Tibial artery (tissue), 4 donors: ENCODE measurements at regions not wholly inside any gene's neighbourhood (a gene's known extent, or its start where the extent isn't known, plus 50 kb on each side); places are given as distances from the start of the nearest gene placed in this dataset.

Experiments used
- DNase-seq, 2 donors: peaks; one replicate each; pipeline ENCODE4 v3.0.0-alpha.2; 2019
- H3K27ac ChIP-seq, 2 donors: fragments of 200-600 bp; sonication (generic) in 1 of 2; 1 replicate in 1 of 2; 2 replicates in 1 of 2; pipeline ENCODE4 v1.5.1; 2018 to 2019; ENCODE audit warnings: mild to moderate bottlenecking in 1 of 2
- H3K27me3 ChIP-seq, 2 donors: fragments of 200-600 bp; sonication (generic) in 1 of 2; one replicate each; pipeline versions ENCODE4 v1.5.1 to v1.6.0; 2016 to 2019
- H3K36me3 ChIP-seq, 3 donors: fragments of 200-600 bp; sonication (generic) in 2 of 3; one replicate each; pipeline ENCODE4 v1.5.1; 2016 to 2019; ENCODE audit warnings: mild to moderate bottlenecking in 2 of 3
- H3K4me1 ChIP-seq, 4 donors: fragments of 200-600 bp; sonication (generic) in 2 of 4; 1 replicate in 3 of 4; 2 replicates in 1 of 4; pipeline ENCODE4 v1.5.1; 2016 to 2019
- H3K4me3 ChIP-seq, 2 donors: fragments of 200-600 bp; sonication (generic) in 1 of 2; 1 replicate in 1 of 2; 2 replicates in 1 of 2; pipeline ENCODE4 v1.5.1; 2018 to 2019; ENCODE audit warnings: mild to moderate bottlenecking in 2 of 2
- H3K9me3 ChIP-seq, 3 donors: fragments of 200-600 bp; sonication (generic) in 1 of 3; one replicate each; pipeline ENCODE4 v1.5.1; 2016 to 2019
- CTCF ChIP-seq, 2 experiments: fragments of 200-600 bp in 1 of 2; fragments of 450-650 bp in 1 of 2; IDR thresholded peaks; one replicate each; pipeline ENCODE4 v1.5.1; 2017 to 2019; ENCODE audit warnings: antibody characterized with exemption in 2 of 2, mild to moderate bottlenecking in 1 of 2, moderate library complexity in 1 of 2
- intact Hi-C: fragments of 100-400 bp; cut with DNase I; formaldehyde crosslinking; loops from one replicate; pipeline ENCODE4 v1.15.0; 2023; ENCODE audit warnings: low total_unique reads

DNA sequence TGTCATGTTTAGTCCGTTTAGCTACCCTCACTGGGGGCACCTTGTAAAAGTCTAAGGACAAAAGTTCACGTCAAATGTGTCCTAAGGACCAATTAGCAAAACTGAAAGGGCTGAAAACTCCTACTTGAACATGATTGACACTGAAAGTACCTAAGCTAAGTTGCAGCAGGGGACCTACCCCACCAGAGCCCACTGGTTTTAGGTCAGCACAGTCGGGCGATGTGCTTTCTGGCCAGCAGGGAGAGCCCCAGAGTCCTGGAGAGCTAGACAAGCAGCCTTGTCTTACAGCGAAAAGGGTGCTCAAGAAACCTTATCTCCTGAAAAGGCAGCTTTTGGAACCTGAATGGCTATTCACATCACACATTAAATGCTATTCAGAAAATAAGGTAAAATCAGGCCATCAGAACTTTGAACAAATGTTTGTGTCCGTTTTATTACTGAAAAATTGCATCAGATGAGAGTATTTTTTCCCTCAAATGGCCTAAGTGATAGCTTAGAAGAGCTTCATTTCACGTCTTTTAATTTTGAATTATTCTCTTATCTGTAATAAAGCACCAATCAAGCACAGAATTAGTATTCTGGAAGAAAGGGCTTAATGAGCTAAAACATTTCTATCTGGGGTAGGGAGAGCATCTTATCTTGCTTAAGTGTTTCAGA, 52.2 kb upstream of the MKI67 start:
- Histone ChIP-seq H3K27ac (no peak overlapping the region), H3K4me1 (no peaks in the 10 kb centered on the region), H3K9me3 (peaks cover 0 to 18% (median 0%) of the 10 kb centered on the region in 3 donors), H3K36me3 (no peaks in the 10 kb centered on the region), H3K4me3 (no peak overlapping the region), H3K27me3 (peaks cover 0 to 7% of the 10 kb centered on the region in 2 donors)
- no peak for TF ChIP-seq CTCF (IDR thresholded peaks at IDR 0.05)
- intact Hi-C loops: no loop called here
- DNase-seq: no peak

GRCh38 chr10:128180843-128181242, 54.6 kb upstream of the MKI67 start:
- Histone ChIP-seq H3K27me3 (peaks cover 0 to 7% of the 10 kb centered on the region in 2 donors), H3K9me3 (peaks cover 0 to 15% (median 4%) of the 10 kb centered on the region in 3 donors), H3K36me3 (no peaks in the 10 kb centered on the region), H3K4me3 (no peak overlapping the region), H3K27ac (no peak overlapping the region), H3K4me1 (no peaks in the 10 kb centered on the region)
- intact Hi-C loops: no loop called here
- no peak for TF ChIP-seq CTCF (IDR thresholded peaks at IDR 0.05)
- DNase-seq: no peak

DNA sequence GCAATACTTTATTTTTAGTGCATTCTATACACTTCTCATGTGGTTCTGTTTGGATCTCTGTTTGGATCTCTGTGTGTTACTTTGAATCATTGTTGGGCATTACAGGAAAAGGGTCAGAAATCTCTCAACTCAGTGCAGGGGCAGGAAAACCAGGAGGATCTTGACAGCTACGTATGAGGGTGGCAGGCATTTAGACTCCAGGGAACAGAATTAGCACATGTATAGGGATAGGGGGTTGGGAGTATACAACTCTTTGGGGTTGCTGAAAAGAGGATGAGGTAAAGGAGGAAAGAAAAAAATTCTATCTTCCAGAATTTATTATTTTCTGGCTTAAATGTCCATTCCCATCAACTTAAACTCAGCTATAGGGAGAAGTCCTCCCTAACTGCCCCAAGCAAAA, 59.4 kb upstream of the MKI67 start:
- no peak for TF ChIP-seq CTCF (IDR thresholded peaks at IDR 0.05)
- intact Hi-C loops: no loop called here

GRCh38 chr10:128186959-128187787, 61.0 kb upstream of the MKI67 start:
- no peak overlapping the region for H3K4me3 ChIP-seq

More for the DNA sequence above, 59.4 kb upstream of the MKI67 start:
- no peak overlapping the region for H3K4me3 ChIP-seq
- no peaks in the 10 kb centered on the region for H3K4me1 ChIP-seq
- no peak for DNase-seq
- peaks cover 0 to 15% (median 4%) of the 10 kb centered on the region in 3 donors for H3K9me3 ChIP-seq
- peaks cover 0 to 3% of the 10 kb centered on the region in 2 donors for H3K27me3 ChIP-seq
- H3K27ac ChIP-seq: no peak overlapping the region
- no peaks in the 10 kb centered on the region for H3K36me3 ChIP-seq

DNA sequence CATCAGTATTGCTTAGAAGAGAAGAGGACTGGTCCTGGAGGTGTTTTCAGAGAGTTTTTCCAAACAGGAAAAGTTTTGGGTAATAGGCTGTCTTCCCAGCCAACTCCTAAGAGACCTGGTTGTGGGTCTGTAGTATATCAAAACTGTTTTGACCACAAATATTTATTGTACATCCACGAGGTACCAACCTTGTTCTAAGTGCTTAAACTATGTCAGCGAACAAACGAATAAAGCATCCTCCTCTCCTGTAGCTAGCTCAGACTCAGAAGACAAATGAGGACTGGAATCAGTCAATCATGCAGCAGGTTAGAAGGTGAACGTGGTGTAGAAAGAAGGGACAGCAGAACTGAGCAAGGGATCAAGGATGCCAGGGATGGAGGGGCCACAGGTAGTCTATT, 61.6 kb upstream of the MKI67 start:
- Histone ChIP-seq H3K36me3 (no peaks in the 10 kb centered on the region), H3K27ac (no peak overlapping the region), H3K27me3 (peaks cover 0 to 5% of the 10 kb centered on the region in 2 donors), H3K4me1 (no peaks in the 10 kb centered on the region), H3K9me3 (peaks cover 0 to 12% (median 4%) of the 10 kb centered on the region in 3 donors), H3K4me3 (no peak overlapping the region)
- TF ChIP-seq CTCF (IDR thresholded peaks at IDR 0.05): no peak
- intact Hi-C loops: no loop called here
- DNase-seq: no peak

More at GRCh38 chr10:128186959-128187787, 61.0 kb upstream of the MKI67 start:
- no peaks in the 10 kb centered on the region for H3K4me1 ChIP-seq
- H3K9me3 ChIP-seq: peaks cover 0 to 15% (median 4%) of the 10 kb centered on the region in 3 donors
- H3K36me3 ChIP-seq: no peaks in the 10 kb centered on the region
- no peak overlapping the region for H3K27ac ChIP-seq
- intact Hi-C loops: no loop called here
- no peak for TF ChIP-seq CTCF (IDR thresholded peaks at IDR 0.05)
- H3K27me3 ChIP-seq: peaks cover 0 to 5% of the 10 kb centered on the region in 2 donors
- DNase-seq: no peak
